ENCODE measurements at regions not wholly inside any gene's neighbourhood (a gene's known extent, or its start where the extent isn't known, plus 50 kb on each side); places are given as distances from the start of the nearest gene placed in this dataset.
A peak's percentile ranks its signal among the peaks of the same experiment; 100 is the strongest.

DNA sequence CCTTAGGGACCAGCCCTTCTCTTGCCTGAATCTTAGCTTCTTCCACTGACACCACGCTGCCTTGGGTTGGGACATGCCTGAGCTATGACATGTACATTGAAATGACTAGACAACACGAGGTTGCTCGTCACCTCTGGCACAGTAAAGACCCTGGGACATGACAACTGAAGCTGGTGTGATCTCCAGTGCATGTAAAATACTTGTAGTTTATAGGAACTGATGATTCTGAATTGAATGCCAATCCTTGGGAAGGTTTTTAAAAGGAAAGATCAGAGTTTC is 100.7 kb upstream of the PGRMC2 start:
- no peak for DNase-seq (ENCODE audit: low spot score)

GRCh38 chr4:128387600-128388351 is 100.2 kb upstream of the PGRMC2 start:
- no peak for TF ChIP-seq CTCF (IDR thresholded peaks at IDR 0.05; ENCODE audit: extremely low read depth, missing control alignments)
- no peak for DNase-seq (ENCODE audit: low spot score)

More for the DNA sequence above, 100.7 kb upstream of the PGRMC2 start:
- no peak for TF ChIP-seq CTCF (IDR thresholded peaks at IDR 0.05; ENCODE audit: extremely low read depth, missing control alignments)

GRCh38 chr4:128386761-128387599 is 99.4 kb upstream of the PGRMC2 start:
- TF ChIP-seq CTCF (IDR thresholded peaks at IDR 0.05; ENCODE audit: extremely low read depth, missing control alignments), result no peak
- no peak for DNase-seq (ENCODE audit: low spot score)

GRCh38 chr4:128385683-128386304 is 98.2 kb upstream of the PGRMC2 start:
- peak; percentile 11 for TF ChIP-seq CTCF (IDR thresholded peaks at IDR 0.05; ENCODE audit: extremely low read depth, missing control alignments)
- peak; percentile 11 for DNase-seq (ENCODE audit: low spot score)

DNA sequence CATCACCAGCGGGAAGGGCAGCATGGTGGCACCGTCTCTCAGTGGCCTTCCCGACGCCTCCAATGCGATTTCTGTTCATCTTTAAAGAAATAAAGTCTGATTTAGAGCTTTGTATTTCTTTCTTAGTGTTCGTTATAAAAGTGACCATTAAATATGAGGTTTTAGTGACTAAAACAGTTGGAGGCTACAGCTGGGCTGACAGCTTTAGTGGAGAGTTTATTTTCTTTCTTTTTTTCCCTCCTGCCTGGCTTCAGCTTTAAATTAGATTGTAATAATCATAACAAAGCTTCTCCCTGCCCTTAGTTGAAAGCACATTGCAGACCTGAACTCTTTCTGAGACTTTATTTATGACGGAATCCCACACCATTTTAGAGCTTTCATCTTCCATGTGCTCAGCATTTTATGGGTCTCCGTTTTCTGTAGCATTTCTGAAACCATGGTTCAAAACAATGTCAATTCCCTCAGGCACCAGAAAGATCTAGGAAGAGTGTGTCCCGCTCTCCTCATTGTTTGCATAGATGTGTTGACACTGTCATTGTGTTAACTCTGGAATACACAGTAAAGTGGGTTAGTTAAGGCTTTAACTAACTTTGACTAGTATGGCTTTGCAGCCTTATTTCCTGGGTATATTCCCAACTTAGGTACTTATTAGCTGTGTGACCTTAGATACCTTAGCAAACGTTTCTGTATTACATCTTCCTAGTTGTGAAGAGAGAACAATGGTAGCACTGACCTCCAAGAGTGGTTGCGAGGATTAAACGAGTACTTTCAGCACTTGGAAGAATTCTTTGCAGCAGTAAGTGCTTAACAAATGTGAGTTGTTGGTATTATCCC is 97.4 kb upstream of the PGRMC2 start:
- DNase-seq (ENCODE audit: low spot score), result no peak
- no peak for TF ChIP-seq CTCF (IDR thresholded peaks at IDR 0.05; ENCODE audit: extremely low read depth, missing control alignments)

DNA sequence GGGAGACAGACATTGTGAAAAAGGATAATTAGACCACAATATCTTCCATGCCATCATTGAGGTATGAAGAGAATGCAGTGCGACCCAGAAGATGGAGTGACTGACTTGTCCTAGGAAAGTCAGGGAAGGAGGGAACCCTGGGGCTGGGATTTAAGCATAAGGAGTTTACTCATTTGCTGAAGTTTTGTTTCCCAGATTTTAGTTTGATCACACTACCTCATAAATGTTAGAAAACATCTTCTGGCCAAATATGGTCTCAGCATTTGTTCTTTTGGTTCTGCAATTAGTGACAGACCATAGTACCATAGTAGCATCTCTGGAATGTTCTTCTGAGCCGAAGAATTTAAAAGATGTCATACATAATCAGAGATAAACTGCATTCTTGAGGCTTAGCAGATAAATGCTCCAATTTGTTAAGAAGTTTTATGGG is 96.5 kb upstream of the PGRMC2 start:
- DNase-seq (ENCODE audit: low spot score), result no peak
- TF ChIP-seq CTCF (IDR thresholded peaks at IDR 0.05; ENCODE audit: extremely low read depth, missing control alignments), result no peak

All from GM20000 (cell line).